ENCODE measurements at regions not wholly inside any gene's neighbourhood (a gene's known extent, or its start where the extent isn't known, plus 50 kb on each side); places are given as distances from the start of the nearest gene placed in this dataset.

- ATAC-seq (no peak), DNase-seq (ENCODE audit: low spot score) (no peak)
Measured at GRCh38 chr7:16320099-16320660, 101.2 kb downstream of the CRPPA start.

GRCh38 chr7:16318989-16319915, 102.1 kb downstream of the CRPPA start:
- no peak for DNase-seq (ENCODE audit: low spot score)
- no peak for ATAC-seq

- DNase-seq (ENCODE audit: low spot score), result no peak
- ATAC-seq, result no peak
Measured at GRCh38 chr7:16318463-16318862, 102.9 kb downstream of the CRPPA start.

GRCh38 chr7:16317406-16317805, 103.9 kb downstream of the CRPPA start:
- DNase-seq (ENCODE audit: low spot score) (no peak), ATAC-seq (no peak)

GRCh38 chr7:16315280-16315679, 106.1 kb downstream of the CRPPA start:
- DNase-seq (ENCODE audit: low spot score), result no peak
- ATAC-seq, result no peak

GRCh38 chr7:16309129-16309528, 112.2 kb downstream of the CRPPA start:
- DNase-seq (ENCODE audit: low spot score), result no peak

GRCh38 chr7:16301291-16301690, 120.0 kb downstream of the CRPPA start:
- ATAC-seq (no peak), DNase-seq (ENCODE audit: low spot score) (no peak)

More at GRCh38 chr7:16309129-16309528, 112.2 kb downstream of the CRPPA start:
- no peak for ATAC-seq

- ATAC-seq (no peak), DNase-seq (ENCODE audit: low spot score) (no peak)
Measured at GRCh38 chr7:16300361-16300895, 120.9 kb downstream of the CRPPA start.

GRCh38 chr7:16299853-16300252, 121.5 kb downstream of the CRPPA start:
- ATAC-seq (no peak), DNase-seq (ENCODE audit: low spot score) (no peak)

- ATAC-seq (no peak), DNase-seq (ENCODE audit: low spot score) (no peak)
Measured at GRCh38 chr7:16298221-16298620, 123.1 kb downstream of the CRPPA start.

- ATAC-seq (no peak), DNase-seq (ENCODE audit: low spot score) (no peak)
Measured at GRCh38 chr7:16295558-16295957, 125.8 kb downstream of the CRPPA start.

GRCh38 chr7:16293669-16294425, 127.5 kb downstream of the CRPPA start:
- ATAC-seq, result no peak
- no peak for DNase-seq (ENCODE audit: low spot score)

GRCh38 chr7:16284581-16284980, 136.8 kb downstream of the CRPPA start:
- no peak for ATAC-seq
- no peak for DNase-seq (ENCODE audit: low spot score)

- no peak for DNase-seq (ENCODE audit: low spot score)
- peak; percentile 88 for ATAC-seq
Measured at GRCh38 chr7:16278167-16278787, 143.1 kb downstream of the CRPPA start.

- no peak for ATAC-seq
Measured at GRCh38 chr7:16271990-16272665, 149.2 kb downstream of the CRPPA start.

GRCh38 chr7:16271355-16271915, 149.9 kb downstream of the CRPPA start:
- no peak for DNase-seq (ENCODE audit: low spot score)

More at GRCh38 chr7:16271990-16272665, 149.2 kb downstream of the CRPPA start:
- no peak for DNase-seq (ENCODE audit: low spot score)

GRCh38 chr7:16270844-16271243, 150.5 kb downstream of the CRPPA start:
- no peak for DNase-seq (ENCODE audit: low spot score)
- ATAC-seq, result no peak

More at GRCh38 chr7:16271355-16271915, 149.9 kb downstream of the CRPPA start:
- ATAC-seq, result no peak

- DNase-seq (ENCODE audit: low spot score) (no peak), ATAC-seq (no peak)
Measured at GRCh38 chr7:16268821-16269768, 152.2 kb downstream of the CRPPA start.

Data from left lobe of liver (tissue), 2 donors.